ENCODE measurements at regions not wholly inside any gene's neighbourhood (a gene's known extent, or its start where the extent isn't known, plus 50 kb on each side); places are given as distances from the start of the nearest gene placed in this dataset.

- no peak for DNase-seq (ENCODE audit: low spot score)
Observed at GRCh38 chr14:98288825-98289224, 983.2 kb downstream of the BCL11B start.

GRCh38 chr14:98290596-98290995, 981.4 kb downstream of the BCL11B start:
- DNase-seq (ENCODE audit: low spot score), result no peak

- no peak for DNase-seq (ENCODE audit: low spot score)
Observed at GRCh38 chr14:98292191-98292590, 979.8 kb downstream of the BCL11B start.

GRCh38 chr14:98293576-98293975, 978.4 kb downstream of the BCL11B start:
- no peak for DNase-seq (ENCODE audit: low spot score)

- DNase-seq (ENCODE audit: low spot score), result no peak
Observed at GRCh38 chr14:98296895-98297294, 975.1 kb downstream of the BCL11B start.

GRCh38 chr14:98297567-98297966, 974.4 kb downstream of the BCL11B start:
- DNase-seq (ENCODE audit: low spot score), result no peak

- DNase-seq (ENCODE audit: low spot score), result no peak
Observed at GRCh38 chr14:98298481-98299244, 973.3 kb downstream of the BCL11B start.

GRCh38 chr14:98301681-98302080, 970.3 kb downstream of the BCL11B start:
- DNase-seq (ENCODE audit: low spot score), result no peak

GRCh38 chr14:98304574-98304973, 967.4 kb downstream of the BCL11B start:
- DNase-seq (ENCODE audit: low spot score), result no peak

- no peak for DNase-seq (ENCODE audit: low spot score)
Observed at GRCh38 chr14:98309591-98309990, 962.4 kb downstream of the BCL11B start.

- no peak for DNase-seq (ENCODE audit: low spot score)
Observed at GRCh38 chr14:98312006-98312405, 960.0 kb downstream of the BCL11B start.

GRCh38 chr14:98321841-98322240, 950.2 kb downstream of the BCL11B start:
- DNase-seq (ENCODE audit: low spot score), result no peak

GRCh38 chr14:98323836-98324235, 948.2 kb downstream of the BCL11B start:
- no peak for DNase-seq (ENCODE audit: low spot score)

GRCh38 chr14:98325761-98326160, 946.2 kb downstream of the BCL11B start:
- no peak for DNase-seq (ENCODE audit: low spot score)

GRCh38 chr14:98328496-98328895, 943.5 kb downstream of the BCL11B start:
- no peak for DNase-seq (ENCODE audit: low spot score)

- DNase-seq (ENCODE audit: low spot score), result no peak
Observed at GRCh38 chr14:98334186-98334585, 937.8 kb downstream of the BCL11B start.

GRCh38 chr14:98341211-98341610, 930.8 kb downstream of the BCL11B start:
- no peak for DNase-seq (ENCODE audit: low spot score)

- no peak for DNase-seq (ENCODE audit: low spot score)
Observed at GRCh38 chr14:98345161-98345560, 926.8 kb downstream of the BCL11B start.

GRCh38 chr14:98347686-98348085, 924.3 kb downstream of the BCL11B start:
- DNase-seq (ENCODE audit: low spot score), result no peak

GRCh38 chr14:98348505-98348904, 923.5 kb downstream of the BCL11B start:
- no peak for DNase-seq (ENCODE audit: low spot score)

- no peak for DNase-seq (ENCODE audit: low spot score)
Observed at GRCh38 chr14:98350213-98350612, 921.8 kb downstream of the BCL11B start.

- DNase-seq (ENCODE audit: low spot score), result no peak
Observed at GRCh38 chr14:98364961-98365360, 907.0 kb downstream of the BCL11B start.

- DNase-seq (ENCODE audit: low spot score), result no peak
Observed at GRCh38 chr14:98366429-98366828, 905.6 kb downstream of the BCL11B start.

GRCh38 chr14:98368221-98368620, 903.8 kb downstream of the BCL11B start:
- DNase-seq (ENCODE audit: low spot score), result no peak
